ENCODE measurements at regions not wholly inside any gene's neighbourhood (a gene's known extent, or its start where the extent isn't known, plus 50 kb on each side); places are given as distances from the start of the nearest gene placed in this dataset.

- no peak for DNase-seq
Measured at GRCh38 chr21:16794950-16795349, 717.9 kb upstream of the CXADR start.

- no peak for DNase-seq
Measured at GRCh38 chr21:16796776-16797175, 716.1 kb upstream of the CXADR start.

GRCh38 chr21:16797540-16797939 is 715.3 kb upstream of the CXADR start:
- DNase-seq: no peak

GRCh38 chr21:16797966-16798365 is 714.9 kb upstream of the CXADR start:
- DNase-seq: no peak

GRCh38 chr21:16800536-16801275 is 712.1 kb upstream of the CXADR start:
- no peak for DNase-seq

GRCh38 chr21:16811011-16811410 is 701.8 kb upstream of the CXADR start:
- no peak for DNase-seq

- no peak for DNase-seq
Measured at GRCh38 chr21:16811970-16812369, 700.9 kb upstream of the CXADR start.

- no peak for DNase-seq
Measured at GRCh38 chr21:16815243-16815642, 697.6 kb upstream of the CXADR start.

GRCh38 chr21:16821588-16821987 is 691.3 kb upstream of the CXADR start:
- no peak for DNase-seq

- no peak for DNase-seq
Measured at GRCh38 chr21:16829532-16829931, 683.3 kb upstream of the CXADR start.

GRCh38 chr21:16832791-16833190 is 680.1 kb upstream of the CXADR start:
- DNase-seq: no peak

GRCh38 chr21:16834791-16835190 is 678.1 kb upstream of the CXADR start:
- DNase-seq: no peak

GRCh38 chr21:16837321-16837720 is 675.5 kb upstream of the CXADR start:
- DNase-seq: no peak

- no peak for DNase-seq
Measured at GRCh38 chr21:16837721-16838120, 675.1 kb upstream of the CXADR start.

- no peak for DNase-seq
Measured at GRCh38 chr21:16838331-16838730, 674.5 kb upstream of the CXADR start.

- DNase-seq: no peak
Measured at GRCh38 chr21:16840538-16840937, 672.3 kb upstream of the CXADR start.

GRCh38 chr21:16841975-16842695 is 670.7 kb upstream of the CXADR start:
- DNase-seq: no peak

- DNase-seq: no peak
Measured at GRCh38 chr21:16842696-16843035, 670.2 kb upstream of the CXADR start.

- DNase-seq: no peak
Measured at GRCh38 chr21:16847211-16847610, 665.6 kb upstream of the CXADR start.

- no peak for DNase-seq
Measured at GRCh38 chr21:16851054-16851453, 661.8 kb upstream of the CXADR start.

- DNase-seq: no peak
Measured at GRCh38 chr21:16855164-16855667, 657.6 kb upstream of the CXADR start.

GRCh38 chr21:16863362-16863905 is 649.4 kb upstream of the CXADR start:
- no peak for DNase-seq

GRCh38 chr21:16863908-16864307 is 648.9 kb upstream of the CXADR start:
- DNase-seq: no peak

- DNase-seq: no peak
Measured at GRCh38 chr21:16865632-16866031, 647.2 kb upstream of the CXADR start.
